DND-41 (cell line): ENCODE measurements at regions not wholly inside any gene's neighbourhood (a gene's known extent, or its start where the extent isn't known, plus 50 kb on each side); places are given as distances from the start of the nearest gene placed in this dataset.

Source experiments
- ATAC-seq: fragments of 200-7000 bp; cut with Tn5 transposase; 3 replicates; pipeline ENCODE4 v1.9.1; 2021; ENCODE audit warnings: low read depth; ENCODE audit not compliant: insufficient read depth
- DNase-seq: peaks from one replicate; pipeline ENCODE4 v3.0.0-alpha.2; 2020
- H2AFZ ChIP-seq: 2 replicates; pipeline ENCODE4 v1.6.0; 2012; ENCODE audit warnings: low read depth, low read length
- H3K27ac ChIP-seq: 2 replicates; pipeline ENCODE4 v1.5.1; 2012; ENCODE audit warnings: low read length, inconsistent platforms
- H3K27me3 ChIP-seq: fragments of 200-600 bp; sonication (generic); 2 replicates; pipeline ENCODE4 v1.6.0; 2012; ENCODE audit warnings: low read length, mild to moderate bottlenecking, inconsistent platforms; ENCODE audit not compliant: insufficient read depth, poor library complexity
- H3K36me3 ChIP-seq: 2 replicates; pipeline ENCODE4 v1.5.1; 2012; ENCODE audit warnings: low read length, inconsistent platforms; ENCODE audit not compliant: insufficient read depth
- H3K4me1 ChIP-seq: 2 replicates; pipeline ENCODE4 v1.5.1; 2012; ENCODE audit warnings: mild to moderate bottlenecking, low read length; ENCODE audit not compliant: insufficient read depth
- H3K4me2 ChIP-seq: 2 replicates; pipeline ENCODE4 v1.6.0; 2012; ENCODE audit warnings: mild to moderate bottlenecking, moderate library complexity, low read length, inconsistent platforms; ENCODE audit not compliant: insufficient read depth
- H3K4me3 ChIP-seq, 2 experiments: fragments of 200-600 bp in 1 of 2; shearing (Covaris generic) in 1 of 2; 2 replicates each; pipeline ENCODE4 v1.5.1; 2012 to 2016; ENCODE audit warnings: inconsistent platforms in 2 of 2, low read length in 2 of 2, mild to moderate bottlenecking in 2 of 2, low read depth in 1 of 2, moderate library complexity in 1 of 2
- H3K79me2 ChIP-seq: 2 replicates; pipeline ENCODE4 v1.6.0; 2012; ENCODE audit warnings: low read length, inconsistent platforms; ENCODE audit not compliant: insufficient read depth
- H3K9ac ChIP-seq: 2 replicates; pipeline ENCODE4 v1.6.0; 2012; ENCODE audit warnings: low read depth, mild to moderate bottlenecking, inconsistent platforms, low read length, moderate library complexity
- H3K9me3 ChIP-seq: 2 replicates; pipeline ENCODE4 v1.5.1; 2012; ENCODE audit warnings: low read length, moderate library complexity, mild to moderate bottlenecking, inconsistent platforms; ENCODE audit not compliant: insufficient read depth, severe bottlenecking
- H4K20me1 ChIP-seq: 2 replicates; pipeline ENCODE4 v1.6.0; 2012; ENCODE audit warnings: low read length; ENCODE audit not compliant: insufficient read depth
- CTCF ChIP-seq: IDR thresholded peaks from 2 replicates; pipeline ENCODE4 v1.5.1; 2012; ENCODE audit warnings: borderline replicate concordance, low read length, moderate library complexity, mild to moderate bottlenecking; ENCODE audit not compliant: poor library complexity, severe bottlenecking; ENCODE audit errors: extremely low read depth
- EZH2 ChIP-seq: IDR thresholded peaks from 3 replicates; pipeline ENCODE4 v1.6.1; 2012; ENCODE audit warnings: borderline replicate concordance, low read depth, mild to moderate bottlenecking, moderate library complexity, low read length, inconsistent platforms; ENCODE audit not compliant: severe bottlenecking

GRCh38 chr1:56137521-56138505 lies 441.6 kb downstream of the PLPP3 start:
- H3K27ac ChIP-seq, result no peak overlapping the region
- DNase-seq (no peak), ATAC-seq (no peak)
- no peak overlapping the region for H2AFZ ChIP-seq
- H3K9ac ChIP-seq, result no peak overlapping the region
- no peaks in the 10 kb centered on the region for H3K4me1 ChIP-seq
- no peak overlapping the region for H3K4me2 ChIP-seq
- H3K4me3 ChIP-seq, result no peak overlapping the region
- no peaks in the 10 kb centered on the region for H3K36me3 ChIP-seq
- H3K9me3 ChIP-seq, result no peaks in the 10 kb centered on the region
- no peaks in the 10 kb centered on the region for H3K79me2 ChIP-seq
- no peaks in the 10 kb centered on the region for H3K27me3 ChIP-seq
- H4K20me1 ChIP-seq, result no peaks in the 10 kb centered on the region
- TF ChIP-seq CTCF, result no peak
- no peak for TF ChIP-seq EZH2

DNA sequence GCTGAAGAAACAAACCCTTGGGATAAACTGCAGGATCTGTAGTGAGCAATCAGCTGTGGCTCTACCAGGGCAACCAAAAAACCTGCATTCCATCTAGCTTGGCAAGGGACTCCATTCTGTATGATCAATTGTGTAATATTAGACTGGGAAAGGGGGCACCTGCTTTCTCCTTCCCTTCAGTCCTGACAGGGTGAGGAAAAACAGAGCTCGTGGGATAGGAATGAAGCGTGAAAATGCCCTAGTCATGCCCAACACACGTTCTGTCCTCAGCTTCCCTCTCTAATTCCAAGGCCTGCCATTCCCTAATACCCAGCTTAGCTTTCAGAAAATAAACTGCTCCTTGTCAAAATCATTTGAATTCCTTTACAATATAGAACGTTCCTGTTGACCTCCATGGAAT lies 442.3 kb downstream of the PLPP3 start:
- Histone ChIP-seq H3K79me2 (no peaks in the 10 kb centered on the region), H4K20me1 (no peaks in the 10 kb centered on the region), H2AFZ (no peak overlapping the region), H3K4me3 (no peak overlapping the region), H3K27me3 (no peaks in the 10 kb centered on the region), H3K27ac (no peak overlapping the region), H3K9me3 (no peaks in the 10 kb centered on the region), H3K36me3 (no peaks in the 10 kb centered on the region), H3K4me1 (no peaks in the 10 kb centered on the region), H3K4me2 (no peak overlapping the region), H3K9ac (no peak overlapping the region)
- ATAC-seq, result no peak
- DNase-seq, result no peak
- TF ChIP-seq EZH2 (no peak), CTCF (no peak)

- Histone ChIP-seq H3K36me3 (no peaks in the 10 kb centered on the region), H4K20me1 (no peaks in the 10 kb centered on the region), H3K27me3 (no peaks in the 10 kb centered on the region), H3K79me2 (no peaks in the 10 kb centered on the region), H3K27ac (no peak overlapping the region), H3K4me1 (no peaks in the 10 kb centered on the region), H3K4me3 (no peak overlapping the region), H3K9ac (no peak overlapping the region), H3K9me3 (no peaks in the 10 kb centered on the region), H2AFZ (no peak overlapping the region), H3K4me2 (no peak overlapping the region)
- ATAC-seq (no peak), DNase-seq (no peak)
- TF ChIP-seq CTCF (no peak), EZH2 (no peak)
Observed at GRCh38 chr1:56135864-56136147, 443.6 kb downstream of the PLPP3 start.
